Peyer's patch (tissue), 4 donors: ENCODE measurements at regions not wholly inside any gene's neighbourhood (a gene's known extent, or its start where the extent isn't known, plus 50 kb on each side); places are given as distances from the start of the nearest gene placed in this dataset.

Source experiments
- POLR2A ChIP-seq, 2 donors: fragments of 450-650 bp; IDR thresholded peaks; one replicate each; pipeline ENCODE4 v1.5.1; 2017; ENCODE audit warnings: antibody characterized with exemption in 2 of 2, mild to moderate bottlenecking in 2 of 2, moderate library complexity in 2 of 2
- TF ChIP-seq, protein P1 (sequence below), 6 experiments: fragments of 450-650 bp in 4 of 6; fragments of 200-600 bp in 2 of 6; sonication (generic) in 1 of 6; IDR thresholded peaks; one replicate each; pipeline ENCODE4 v1.5.1; 2017 to 2019; ENCODE audit warnings: antibody characterized with exemption in 6 of 6, mild to moderate bottlenecking in 3 of 6, moderate library complexity in 1 of 6

DNA sequence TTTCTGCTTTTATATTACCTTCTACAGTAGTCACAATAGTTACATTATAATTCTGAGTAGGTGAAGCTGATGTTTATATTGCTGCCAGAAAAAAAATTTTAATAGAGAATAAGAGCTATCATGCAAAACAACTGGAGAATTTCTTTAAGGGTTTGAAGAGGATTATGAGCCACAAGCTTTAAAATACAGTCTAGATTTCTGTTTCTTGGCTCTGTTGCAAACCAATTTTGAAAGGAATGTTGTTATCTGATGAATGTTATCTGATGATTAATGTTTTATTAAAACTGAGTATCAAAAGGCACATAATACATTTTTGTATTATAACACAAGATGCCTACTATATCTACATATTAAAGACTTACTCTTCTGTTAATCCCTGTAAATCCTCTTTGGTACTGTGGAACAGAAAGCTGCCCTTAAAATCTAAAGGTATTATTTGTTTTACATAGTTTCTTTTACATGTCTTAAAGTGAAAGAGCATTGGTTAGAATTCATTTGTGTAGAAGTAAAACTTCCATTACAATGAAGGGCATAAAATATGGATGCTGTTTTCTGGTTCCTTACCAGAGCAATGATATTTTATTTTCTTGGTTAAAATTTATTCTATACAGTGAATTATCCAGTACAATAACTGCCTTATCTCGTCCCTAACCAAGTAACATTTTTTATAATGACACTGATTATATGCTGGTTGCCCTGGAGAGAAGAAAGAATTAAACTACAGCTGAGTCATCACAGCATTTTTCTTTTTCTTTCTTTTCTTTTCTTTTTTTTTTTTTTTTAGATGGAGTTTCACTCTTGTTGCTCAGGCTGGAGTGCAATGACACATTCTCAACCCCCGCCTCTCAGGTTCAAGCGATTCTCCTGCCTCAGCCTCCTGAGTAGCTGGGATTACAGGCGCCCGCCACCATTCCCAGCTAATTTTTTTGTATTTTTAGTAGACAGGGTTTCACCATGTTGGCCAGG, 205.7 kb downstream of the TANC2 start:
- TF ChIP-seq, protein P1, sequence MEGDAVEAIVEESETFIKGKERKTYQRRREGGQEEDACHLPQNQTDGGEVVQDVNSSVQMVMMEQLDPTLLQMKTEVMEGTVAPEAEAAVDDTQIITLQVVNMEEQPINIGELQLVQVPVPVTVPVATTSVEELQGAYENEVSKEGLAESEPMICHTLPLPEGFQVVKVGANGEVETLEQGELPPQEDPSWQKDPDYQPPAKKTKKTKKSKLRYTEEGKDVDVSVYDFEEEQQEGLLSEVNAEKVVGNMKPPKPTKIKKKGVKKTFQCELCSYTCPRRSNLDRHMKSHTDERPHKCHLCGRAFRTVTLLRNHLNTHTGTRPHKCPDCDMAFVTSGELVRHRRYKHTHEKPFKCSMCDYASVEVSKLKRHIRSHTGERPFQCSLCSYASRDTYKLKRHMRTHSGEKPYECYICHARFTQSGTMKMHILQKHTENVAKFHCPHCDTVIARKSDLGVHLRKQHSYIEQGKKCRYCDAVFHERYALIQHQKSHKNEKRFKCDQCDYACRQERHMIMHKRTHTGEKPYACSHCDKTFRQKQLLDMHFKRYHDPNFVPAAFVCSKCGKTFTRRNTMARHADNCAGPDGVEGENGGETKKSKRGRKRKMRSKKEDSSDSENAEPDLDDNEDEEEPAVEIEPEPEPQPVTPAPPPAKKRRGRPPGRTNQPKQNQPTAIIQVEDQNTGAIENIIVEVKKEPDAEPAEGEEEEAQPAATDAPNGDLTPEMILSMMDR (IDR thresholded peaks at IDR 0.05): no peak
- no peak for TF ChIP-seq POLR2A (IDR thresholded peaks at IDR 0.05)
